ENCODE measurements at regions not wholly inside any gene's neighbourhood (a gene's known extent, or its start where the extent isn't known, plus 50 kb on each side); places are given as distances from the start of the nearest gene placed in this dataset.
"Not testable (repeated sequence)": the region's sequence is repeated elsewhere in the genome, so short reads cannot be mapped to it uniquely, and the experiment has no call there.

DNA sequence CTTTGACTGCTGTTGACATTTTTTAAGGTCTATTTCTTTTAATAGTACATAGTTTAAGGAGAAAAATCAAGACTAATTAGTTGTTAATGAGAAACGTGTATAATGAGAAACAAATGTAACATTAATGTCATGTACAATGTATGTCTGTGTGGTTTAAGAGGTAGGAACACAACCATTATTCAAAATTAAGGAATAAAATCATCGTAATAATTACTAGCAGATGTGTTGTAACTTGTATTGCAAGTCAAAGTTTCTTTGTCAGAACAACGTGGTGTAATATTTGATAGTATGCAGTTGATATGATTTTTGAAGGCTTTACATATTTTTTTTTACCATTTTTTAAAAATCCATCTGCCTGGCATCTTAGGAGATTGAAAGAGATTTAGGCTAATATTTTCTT, 120.2 kb upstream of the ARRDC3 start:
- no peak for DNase-seq

DNA sequence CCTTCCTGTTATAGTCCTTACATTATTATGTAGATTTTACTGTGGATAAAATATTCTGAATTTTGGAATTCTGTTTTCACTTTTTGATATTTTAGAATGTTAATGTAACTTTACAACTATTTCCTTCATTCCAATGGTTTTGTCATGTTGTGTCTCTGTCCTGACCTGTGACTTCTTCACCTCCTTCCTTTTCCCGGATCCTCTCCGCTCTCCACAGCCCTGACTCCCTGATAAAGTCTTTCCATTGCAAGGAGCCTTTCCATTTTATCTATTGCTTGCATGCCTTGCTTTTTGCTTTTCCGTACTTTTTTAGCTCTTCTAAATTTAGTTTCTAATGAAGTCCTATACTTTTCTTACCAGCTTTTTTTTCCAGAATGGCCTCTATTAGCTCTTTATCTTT, 117.6 kb upstream of the ARRDC3 start:
- DNase-seq, result no peak

DNA sequence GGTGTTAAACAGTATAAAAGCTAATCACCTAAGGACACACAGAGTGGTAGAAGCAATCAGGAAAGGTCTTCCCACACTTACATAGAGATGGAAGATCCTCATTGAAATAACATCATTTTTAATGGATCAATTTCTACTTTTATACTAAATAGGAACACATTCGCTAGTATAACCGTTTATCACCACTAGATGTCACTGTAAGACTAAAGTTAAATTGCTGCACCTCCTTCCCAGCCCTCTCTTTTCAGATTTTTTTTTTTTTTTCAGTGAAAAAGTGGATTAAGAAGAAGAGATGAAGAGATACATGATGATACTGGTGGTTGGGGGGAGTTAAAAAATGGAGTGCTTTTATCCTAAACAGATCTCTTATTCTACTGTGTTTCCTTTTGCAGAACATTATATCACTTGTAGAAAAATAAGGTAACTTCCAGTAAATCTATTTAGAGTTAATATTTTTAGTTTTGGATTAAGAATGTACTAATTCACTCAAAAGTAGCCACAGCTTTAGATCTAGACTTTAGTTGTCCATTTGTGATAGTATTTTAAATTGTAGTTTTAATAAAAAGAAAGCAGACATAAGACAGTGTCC, 116.9 kb upstream of the ARRDC3 start:
- DNase-seq, result peak in 1 of 2 donors; percentile 59

DNA sequence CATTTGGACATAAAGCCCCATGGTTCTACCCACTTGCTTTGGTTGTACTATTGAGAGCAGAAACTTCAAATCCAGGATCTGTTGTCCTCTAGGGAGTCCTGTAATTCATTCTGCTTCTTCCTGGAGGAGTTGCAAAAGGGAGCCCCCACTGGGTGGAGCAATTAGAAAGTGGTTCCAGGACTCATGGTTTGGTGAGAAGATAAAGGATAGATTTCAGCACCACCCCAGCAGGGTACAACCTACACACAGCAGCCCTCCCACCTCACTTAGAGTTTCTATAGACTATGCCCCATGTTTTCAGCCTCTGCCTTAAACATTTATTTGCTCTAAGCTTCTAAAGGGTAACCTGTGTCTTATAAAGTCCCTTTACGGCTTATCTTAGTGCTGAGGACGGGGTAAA, 112.6 kb upstream of the ARRDC3 start:
- DNase-seq, result no peak

DNA sequence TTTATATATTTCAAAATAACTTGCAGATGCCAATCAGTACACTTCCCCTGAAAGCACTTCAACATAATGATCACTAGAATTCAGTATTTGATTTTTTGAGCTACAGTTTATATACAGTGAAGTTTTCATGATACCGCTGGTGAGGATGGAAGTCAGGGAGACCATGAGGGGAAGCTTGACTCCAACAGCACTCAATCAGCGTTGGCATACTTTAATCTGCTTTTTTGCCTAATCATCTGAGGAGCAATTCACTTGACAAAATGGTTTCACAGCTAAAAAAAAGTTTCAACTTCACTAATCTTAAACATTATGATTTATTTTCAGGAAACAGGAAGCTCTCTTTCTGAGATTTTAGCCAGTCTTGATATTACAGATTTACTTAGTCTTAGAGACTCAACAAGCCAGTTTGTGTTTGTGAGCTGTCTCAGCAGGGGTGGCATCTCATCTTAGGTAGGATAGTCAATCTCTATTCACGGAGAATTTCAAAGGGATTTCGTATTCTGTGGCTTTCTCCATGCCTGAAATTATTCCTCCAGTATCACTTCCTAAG, 111.4 kb upstream of the ARRDC3 start:
- no peak for DNase-seq

DNA sequence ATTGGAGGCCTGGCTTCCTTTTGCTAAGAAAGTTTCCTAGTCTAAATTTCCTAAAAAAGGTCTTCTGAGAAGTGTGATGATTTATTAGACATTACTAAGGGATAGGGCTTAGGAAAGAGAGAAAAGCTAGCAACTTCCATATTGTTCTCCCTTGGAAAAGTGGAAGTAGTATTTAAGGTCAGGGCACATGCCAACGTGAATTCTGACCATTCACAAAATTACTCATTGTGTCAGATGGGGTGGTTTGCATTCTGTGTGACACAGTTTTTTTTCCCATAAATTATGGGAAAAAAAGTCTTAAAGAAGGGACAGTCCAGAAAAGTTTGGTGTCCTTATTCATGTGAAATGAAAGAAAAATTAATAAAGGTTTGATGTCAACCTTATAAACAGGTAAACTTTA, 110.0 kb upstream of the ARRDC3 start:
- no peak for DNase-seq

DNA sequence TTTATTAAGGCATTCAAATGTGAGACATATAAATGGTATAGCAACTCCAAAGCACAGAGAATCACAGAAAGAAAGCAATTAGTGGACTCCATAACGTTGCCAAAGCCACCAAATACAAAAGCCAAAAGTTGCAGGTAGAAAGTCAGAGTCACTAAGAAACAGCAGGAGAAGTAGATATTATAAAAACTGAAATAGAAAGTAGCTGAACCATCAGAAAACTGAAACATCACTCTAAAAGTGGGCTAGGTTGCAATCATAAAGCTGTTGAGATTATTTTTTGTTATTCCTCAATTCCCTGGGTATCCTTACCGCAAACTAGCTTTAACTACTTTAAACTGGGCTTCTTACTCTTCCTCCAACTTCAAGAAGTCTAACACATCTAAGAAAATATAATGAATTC, 108.1 kb upstream of the ARRDC3 start:
- DNase-seq, result no peak

DNA sequence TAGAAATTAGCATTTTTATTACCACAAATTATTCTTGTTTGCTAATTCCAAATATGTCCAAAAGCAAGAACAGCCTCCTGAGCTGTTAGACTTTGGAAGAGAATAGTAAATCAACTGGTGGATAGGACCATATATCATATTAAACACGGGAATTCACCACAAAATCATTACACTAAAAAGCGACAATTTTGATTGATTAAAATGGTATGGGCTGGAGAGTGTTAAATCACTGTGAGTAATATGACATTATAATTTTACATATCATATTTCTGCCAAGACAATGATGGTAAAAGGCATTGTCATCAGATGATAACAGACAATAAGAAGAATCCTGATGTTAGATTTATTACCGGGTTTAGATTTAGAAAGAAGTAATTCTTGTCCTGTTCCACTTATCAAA, 107.2 kb upstream of the ARRDC3 start:
- DNase-seq, result no peak

DNA sequence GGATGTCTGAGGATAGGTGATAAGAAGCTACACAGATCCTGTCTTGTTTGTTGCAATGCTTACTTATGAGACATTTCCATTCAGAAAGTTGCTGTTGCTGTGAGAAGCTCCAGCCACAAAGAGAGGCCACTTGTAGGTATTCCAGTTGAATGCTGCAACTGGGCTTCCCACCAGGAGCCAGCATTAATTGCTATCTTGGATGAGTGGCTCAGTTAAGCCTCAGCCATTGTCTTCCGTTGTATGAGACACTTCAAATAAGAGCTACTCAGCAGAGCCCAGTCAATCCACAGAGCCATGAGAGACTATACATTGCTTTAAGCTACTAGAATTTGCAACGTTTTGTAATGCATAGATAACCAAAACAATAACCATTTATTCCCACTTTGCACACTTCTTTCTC, 104.3 kb upstream of the ARRDC3 start:
- DNase-seq, result no peak

DNA sequence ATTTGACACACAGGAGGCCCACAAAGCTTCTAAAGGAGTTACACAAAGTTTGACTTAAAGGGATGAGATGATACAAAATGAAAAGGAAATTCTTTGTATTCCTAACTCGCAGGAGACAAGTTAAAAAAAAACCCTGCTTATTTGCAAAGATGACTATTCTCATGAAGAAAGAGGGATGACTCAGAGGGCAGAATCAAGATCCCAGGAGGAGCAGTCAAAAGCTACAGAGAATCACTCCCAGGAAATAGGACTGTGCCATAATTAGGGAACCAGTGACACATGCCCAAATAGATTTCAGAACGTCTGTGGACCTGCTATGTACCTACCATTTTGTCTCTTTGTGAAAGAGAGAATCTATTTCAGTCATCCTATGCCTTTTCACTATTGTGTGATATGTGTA, 103.5 kb upstream of the ARRDC3 start:
- no peak for DNase-seq

DNA sequence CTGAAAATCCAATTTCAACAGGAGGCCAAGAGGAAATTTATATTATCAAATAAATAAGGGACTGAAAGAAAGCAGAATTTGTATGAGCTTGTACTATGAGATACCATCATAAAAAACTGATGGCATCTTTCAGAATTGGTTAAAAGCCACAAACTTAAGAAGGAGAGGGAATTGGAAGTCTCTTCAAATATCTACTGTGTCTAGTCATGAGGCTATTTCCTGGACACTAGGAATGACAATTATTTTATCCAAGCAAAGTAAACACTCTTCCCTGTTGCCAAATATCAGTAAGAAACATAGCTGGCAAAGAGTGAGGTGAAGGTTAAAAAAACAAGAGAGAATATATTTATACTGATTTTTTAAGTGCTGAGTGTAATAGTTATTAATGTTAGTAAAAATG, 101.5 kb upstream of the ARRDC3 start:
- DNase-seq, result no peak

DNA sequence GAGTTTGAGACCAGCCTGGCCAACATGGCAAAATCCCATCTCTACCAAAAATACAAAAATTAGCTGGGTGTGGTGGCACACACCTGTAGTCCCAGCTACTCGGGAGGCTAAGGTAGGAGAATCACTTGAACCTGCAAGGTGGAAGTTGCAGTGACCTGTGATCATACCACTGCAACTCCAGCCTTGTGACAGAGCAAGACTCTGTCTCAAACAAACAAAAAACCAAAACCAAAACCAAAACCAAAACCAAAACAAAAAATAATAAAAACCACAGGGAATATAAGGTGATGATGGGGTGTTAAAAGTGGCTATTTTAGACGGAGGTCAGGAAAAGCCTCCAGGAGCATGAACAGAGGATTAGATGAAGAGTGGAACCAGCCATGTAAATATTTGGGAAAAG, 96.3 kb upstream of the ARRDC3 start:
- not testable (repeated sequence) for DNase-seq

DNA sequence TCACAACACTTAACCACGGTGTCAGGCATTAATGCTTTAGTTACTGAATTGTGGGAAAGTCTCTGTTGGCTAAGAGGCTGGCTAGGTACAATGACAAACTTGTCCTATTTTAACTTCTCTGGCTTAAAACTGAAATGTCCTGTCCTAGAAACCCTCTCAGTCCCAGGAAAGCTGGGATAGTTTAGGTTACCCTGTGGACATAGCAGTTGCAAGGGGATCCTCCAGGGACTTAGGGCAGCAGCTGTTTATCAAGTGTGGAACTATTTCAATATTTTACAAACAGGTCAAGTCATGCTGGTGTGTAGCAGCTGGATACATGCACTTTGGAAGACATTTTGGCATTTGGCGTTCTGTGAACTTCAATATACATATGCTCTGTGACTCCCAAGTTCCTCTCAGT, 95.0 kb upstream of the ARRDC3 start:
- DNase-seq, result no peak

DNA sequence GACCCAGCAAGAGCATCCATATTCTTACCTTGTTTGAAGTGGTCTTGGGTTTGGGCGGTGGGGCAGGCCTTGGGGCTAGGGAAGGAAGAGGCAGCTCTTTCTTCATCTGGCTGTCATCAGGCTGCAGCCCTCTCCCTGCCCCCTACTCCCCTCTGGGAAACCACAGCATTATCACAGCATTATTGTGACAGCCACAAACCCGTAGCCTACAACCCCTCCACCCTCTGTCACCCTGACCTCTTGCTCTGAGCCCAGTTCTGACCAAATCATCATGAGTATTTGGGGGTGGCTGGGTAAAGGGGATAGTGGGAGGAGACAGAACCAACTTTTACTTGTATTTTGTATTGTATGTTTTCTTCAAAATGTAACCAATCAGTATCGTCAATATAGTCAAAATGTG, 94.3 kb upstream of the ARRDC3 start:
- DNase-seq, result no peak

DNA sequence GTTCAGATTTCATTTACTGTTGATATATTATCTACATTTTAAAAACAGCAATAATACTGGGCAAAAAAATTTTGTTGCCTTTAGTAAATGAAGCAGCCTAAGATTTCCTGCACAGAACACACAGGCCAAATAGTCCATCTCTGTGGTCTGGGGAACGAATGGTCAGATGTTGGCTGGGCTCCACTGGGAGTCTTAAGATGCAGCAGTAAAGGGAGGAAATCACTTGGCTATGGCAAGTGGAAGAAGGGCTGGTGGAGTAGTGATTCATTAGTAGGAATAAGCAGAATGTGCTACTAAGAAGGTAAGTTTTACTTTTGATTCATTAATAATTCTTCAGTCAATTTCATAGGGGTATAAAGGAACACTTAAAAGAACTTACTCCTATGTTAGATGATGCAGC, 91.1 kb upstream of the ARRDC3 start:
- DNase-seq, result no peak

DNA sequence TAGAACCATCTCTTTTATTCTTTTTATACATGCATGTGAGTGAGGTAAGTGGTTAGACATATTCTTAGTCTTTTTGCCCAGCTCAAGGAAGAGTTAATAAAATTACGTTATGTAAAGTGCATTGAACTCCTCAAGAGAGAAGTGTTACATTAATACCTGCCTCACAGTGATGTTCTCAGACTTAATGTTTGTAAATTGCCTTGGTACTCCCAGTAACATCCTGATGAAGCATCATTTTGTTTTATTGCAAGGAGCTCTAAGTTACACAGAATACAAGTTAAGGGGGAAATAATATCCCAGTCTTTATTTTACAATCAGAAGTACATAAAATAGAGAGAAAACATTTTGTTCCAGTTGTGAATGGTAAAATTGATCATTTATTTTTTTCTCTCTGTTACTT, 89.5 kb upstream of the ARRDC3 start:
- DNase-seq, result no peak

DNA sequence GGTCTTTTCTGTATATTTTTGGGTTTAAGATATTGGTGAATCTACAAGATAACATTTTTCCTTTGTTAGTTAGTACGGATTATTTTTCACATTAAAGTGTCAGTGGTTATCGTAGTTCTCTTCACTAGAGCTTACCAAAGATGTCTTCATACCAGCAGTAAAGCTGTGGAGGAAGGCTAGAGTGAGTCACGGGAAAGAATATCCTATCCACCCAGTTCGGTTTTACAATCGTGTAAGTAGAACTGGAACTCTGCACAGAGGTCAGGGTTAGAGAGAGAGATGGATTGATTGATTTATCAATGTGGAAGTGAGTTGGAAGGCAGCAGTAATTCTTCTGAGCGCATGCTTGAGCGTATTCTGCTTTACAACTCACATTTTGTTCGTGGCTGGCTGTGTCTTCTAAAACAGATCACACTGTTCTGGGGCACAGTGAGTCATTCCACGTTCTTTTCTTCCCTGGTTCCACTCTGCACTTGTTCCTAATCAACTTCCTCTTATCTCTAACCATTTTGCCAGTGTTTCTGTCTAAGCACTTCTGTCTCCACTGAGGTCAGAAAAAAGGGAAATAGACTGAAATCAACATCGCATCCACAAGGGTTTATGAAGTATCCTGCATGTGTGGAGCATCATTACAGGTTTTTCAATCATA, 86.5 kb upstream of the ARRDC3 start:
- DNase-seq, result no peak

DNA sequence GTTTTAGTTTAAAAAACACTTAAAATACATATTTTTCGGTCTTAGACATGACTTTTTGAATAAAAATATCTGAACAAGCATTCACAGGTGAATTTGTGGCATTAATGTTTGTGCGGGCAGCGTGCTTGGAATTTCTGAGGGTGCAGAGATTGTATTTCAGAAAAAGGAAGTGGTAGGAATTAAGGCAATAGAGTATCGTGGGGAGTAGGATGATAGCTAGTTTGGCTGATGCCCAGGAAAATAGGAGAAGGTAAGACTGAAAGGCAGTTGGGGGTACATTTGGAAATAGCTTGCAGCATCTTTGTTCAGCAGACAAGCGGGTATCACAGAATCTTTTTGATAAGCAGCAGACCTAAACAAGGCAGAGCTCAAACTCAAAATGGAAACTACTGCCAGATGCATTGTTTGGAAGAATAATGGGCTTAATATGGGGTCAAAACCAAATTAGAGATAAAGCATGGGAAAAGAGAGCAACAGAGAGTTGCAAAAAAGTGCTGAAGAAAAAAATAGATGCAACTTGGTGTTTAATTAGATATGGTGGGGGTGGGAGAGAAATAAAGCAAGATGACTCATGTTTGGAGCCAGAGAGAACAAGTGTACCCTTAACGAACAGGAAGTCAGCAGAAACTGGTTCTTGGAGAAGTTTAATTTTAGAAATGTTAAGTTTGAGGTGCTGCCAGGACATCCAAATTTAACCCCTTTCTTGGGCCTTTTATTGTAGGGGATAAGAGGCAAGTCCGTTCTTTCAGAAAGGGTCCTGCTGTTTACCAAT, 85.7 kb upstream of the ARRDC3 start:
- DNase-seq, result no peak

DNA sequence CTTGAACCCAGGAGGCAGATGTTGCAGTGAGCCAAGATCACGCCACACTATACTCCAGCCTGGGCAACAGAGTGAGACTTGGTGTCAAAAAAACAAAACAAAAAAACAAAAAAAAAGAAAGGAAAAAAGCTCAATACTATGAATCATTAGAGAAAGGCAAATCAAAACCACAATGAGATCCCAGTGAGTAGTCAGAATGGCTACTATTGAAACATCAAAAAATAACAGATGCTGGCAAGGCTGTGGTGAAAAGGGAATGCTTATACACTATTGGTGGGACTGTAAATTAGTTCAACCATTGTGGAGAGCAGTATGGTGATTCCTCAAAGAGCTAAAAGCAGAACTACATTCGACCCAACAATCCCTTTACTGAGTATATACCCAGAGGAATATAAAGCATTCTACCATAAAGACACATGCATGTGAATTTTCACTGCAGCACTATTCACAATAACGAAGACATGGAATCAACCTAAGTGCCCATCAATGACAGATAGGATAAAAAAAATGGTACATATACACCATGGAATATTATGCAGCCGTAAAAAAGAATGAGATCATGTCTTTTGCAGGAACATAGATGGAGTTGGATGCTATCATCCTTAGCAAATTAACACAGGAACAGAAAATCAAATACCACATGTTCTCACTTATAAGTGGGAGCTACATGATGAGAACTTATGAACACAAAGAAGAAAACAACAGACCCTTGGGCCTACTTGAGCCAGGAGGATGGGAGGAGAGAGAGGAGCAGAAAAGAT, 81.9 kb upstream of the ARRDC3 start:
- DNase-seq, result no peak

DNA sequence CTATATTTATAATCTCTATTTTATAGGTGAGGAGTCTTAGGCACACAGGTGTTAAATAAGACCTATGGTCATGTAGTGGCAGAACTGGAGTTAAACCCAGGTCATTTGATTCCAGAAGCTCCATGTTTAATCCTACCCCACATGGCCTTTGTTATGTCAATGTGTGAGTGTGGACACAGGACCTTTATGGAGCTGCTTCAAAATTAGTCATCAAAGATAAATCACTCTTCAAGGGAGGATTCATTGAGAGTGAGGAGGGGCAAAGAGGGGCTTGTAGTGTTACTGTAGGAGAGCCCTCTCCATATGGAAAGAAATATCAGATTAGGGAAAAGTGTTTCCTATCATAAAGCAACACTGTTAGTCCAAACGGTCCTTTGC, 74.6 kb upstream of the ARRDC3 start:
- no peak for DNase-seq

DNA sequence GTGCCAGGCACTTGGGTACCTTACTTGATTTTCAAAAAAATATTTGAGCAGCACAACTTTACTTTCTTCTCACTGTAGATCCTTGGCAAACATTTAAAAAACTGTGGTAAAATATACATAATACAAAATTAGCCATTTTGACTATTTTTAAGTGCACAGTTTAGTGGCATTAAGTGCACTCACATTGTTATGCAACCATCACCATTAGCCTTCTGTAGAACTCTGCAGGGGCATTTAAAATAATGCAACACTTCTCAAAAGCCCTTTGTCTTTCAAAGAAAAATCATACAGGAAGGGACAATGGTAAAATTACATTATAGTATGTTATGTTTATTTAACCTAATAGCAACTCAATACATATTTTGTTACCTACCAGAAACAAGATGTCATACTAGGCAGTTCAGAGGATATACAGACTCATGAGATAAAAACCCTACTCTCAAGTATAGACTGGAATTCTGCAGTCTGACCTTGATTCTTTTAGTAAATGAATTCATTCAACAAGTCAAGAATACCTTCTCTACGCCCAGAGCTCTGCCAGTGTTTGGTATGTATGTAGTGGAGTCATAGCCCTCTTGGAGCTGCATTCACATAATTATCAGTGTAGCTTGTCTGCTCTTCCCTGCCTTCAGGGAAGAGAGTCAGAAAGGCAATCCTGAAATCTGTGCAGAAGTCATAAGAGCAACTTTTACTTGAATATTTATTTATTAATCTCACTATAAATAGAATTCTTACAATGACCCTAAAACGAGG, 74.0 kb upstream of the ARRDC3 start:
- DNase-seq, result no peak

DNA sequence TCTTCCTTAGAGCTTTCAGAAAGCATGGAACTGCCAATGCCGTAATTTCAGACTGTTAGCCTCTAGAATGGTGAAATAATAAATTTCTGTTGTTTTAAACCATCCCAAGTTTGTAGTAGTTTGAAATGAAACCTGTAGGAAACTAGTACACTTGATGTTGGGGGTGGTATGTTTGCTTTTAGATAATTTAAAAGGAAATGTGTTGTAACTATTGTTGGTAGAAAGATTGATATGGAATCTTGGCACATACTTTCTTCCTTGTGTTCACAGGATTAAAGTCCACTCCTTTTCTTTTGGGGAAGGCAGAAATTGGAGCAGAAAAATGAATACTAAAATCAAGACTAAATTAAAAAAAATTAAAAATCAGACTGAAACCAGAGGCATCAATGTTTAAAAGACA, 66.0 kb upstream of the ARRDC3 start:
- DNase-seq, result no peak

DNA sequence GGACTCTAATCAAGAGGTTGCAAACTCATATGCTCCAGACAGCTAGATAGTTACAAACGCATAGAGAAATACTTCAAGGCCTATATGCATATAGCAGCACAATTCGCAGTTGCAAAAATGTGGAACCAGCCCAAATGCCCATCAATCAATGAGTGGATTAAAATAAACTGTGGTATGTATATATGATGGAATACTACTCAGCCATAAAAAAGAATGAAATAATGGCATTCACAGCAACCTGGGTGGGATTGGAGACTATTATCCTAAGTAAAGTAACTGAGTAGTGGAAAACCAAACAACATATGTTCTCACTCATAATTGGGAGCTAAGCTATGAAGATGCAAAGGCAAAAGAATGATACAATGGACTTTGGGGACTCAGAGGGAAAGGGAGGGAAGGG, 65.0 kb upstream of the ARRDC3 start:
- not testable (repeated sequence) for DNase-seq
